GM10266 (cell line): ENCODE measurements at regions not wholly inside any gene's neighbourhood (a gene's known extent, or its start where the extent isn't known, plus 50 kb on each side); places are given as distances from the start of the nearest gene placed in this dataset.
"Not testable (repeated sequence)": the region's sequence is repeated elsewhere in the genome, so short reads cannot be mapped to it uniquely, and the experiment has no call there.

ENCODE experiments used
- DNase-seq: peaks from one replicate; pipeline ENCODE4 v3.0.0; 2012; ENCODE audit errors: extremely low spot score
- CTCF ChIP-seq: IDR thresholded peaks from 2 replicates; pipeline ENCODE4 v1.5.1; 2012; ENCODE audit warnings: mild to moderate bottlenecking, low read depth; ENCODE audit not compliant: control insufficient read depth, insufficient read depth; ENCODE audit errors: missing control alignments

GRCh38 chr7:109577265-109577664 lies 1007.6 kb downstream of the DNAJB9 start:
- DNase-seq = no peak
- no peak for TF ChIP-seq CTCF

- TF ChIP-seq CTCF = no peak
- DNase-seq = no peak
Observed at GRCh38 chr7:109579901-109580300, 1010.2 kb downstream of the DNAJB9 start.

- TF ChIP-seq CTCF = no peak
Observed at GRCh38 chr7:109582211-109582610, 1012.5 kb downstream of the DNAJB9 start.

DNA sequence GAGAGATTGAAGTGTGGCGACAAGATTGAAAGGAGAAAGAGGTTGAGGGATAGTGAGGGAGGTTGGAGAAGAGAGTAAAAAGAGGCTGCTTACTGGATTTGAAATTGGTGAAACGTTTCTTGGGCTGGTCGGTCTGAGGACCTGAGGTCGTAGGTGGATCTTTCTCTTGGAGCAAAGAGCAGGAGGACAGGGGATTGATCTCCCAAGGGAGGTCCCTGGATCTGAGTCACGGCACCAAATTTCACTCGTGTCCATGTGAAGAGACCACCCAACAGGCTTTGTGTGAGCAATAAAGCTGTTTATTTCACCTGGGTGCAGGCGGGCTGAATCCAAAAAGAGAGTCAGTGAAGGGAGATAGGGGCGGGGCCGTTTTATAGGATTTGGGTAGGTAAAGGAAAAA lies 1027.3 kb downstream of the DNAJB9 start:
- DNase-seq = not testable (repeated sequence)

More at GRCh38 chr7:109582211-109582610, 1012.5 kb downstream of the DNAJB9 start:
- no peak for DNase-seq

- no peak for DNase-seq
- no peak for TF ChIP-seq CTCF
Observed at GRCh38 chr7:109611656-109612055, 1042.0 kb downstream of the DNAJB9 start.

GRCh38 chr7:109616551-109617069 lies 1046.9 kb downstream of the DNAJB9 start:
- no peak for TF ChIP-seq CTCF

DNA sequence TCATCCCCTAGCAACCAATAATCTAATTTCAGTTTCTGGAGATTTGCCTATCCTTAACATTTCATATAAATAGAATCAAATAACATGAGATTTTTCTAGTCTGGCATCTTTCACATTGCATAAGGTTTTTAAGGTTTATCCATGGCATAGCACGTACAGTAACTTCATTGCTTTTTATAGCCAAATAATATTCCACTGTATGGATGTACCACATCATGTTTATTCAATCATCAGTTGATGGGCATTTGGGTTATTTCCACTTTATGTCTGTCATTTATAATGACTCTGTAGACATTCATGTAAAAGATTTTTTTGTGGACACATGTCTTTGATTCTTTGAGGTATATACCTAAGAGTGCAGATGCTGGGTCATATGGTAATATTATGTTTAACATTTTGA lies 1052.6 kb downstream of the DNAJB9 start:
- no peak for DNase-seq
- TF ChIP-seq CTCF = no peak

More at GRCh38 chr7:109616551-109617069, 1046.9 kb downstream of the DNAJB9 start:
- no peak for DNase-seq

- DNase-seq = not testable (repeated sequence)
Observed at GRCh38 chr7:109632890-109633289, 1063.2 kb downstream of the DNAJB9 start.
